ENCODE measurements at regions not wholly inside any gene's neighbourhood (a gene's known extent, or its start where the extent isn't known, plus 50 kb on each side); places are given as distances from the start of the nearest gene placed in this dataset.

GRCh38 chr6:102438171-102438570 lies 1044.7 kb downstream of the GRIK2 start:
- H3K27me3 ChIP-seq (ENCODE audit: control insufficient read depth in 4 of 4, insufficient read depth in 4 of 4, low read length in 3 of 4), result no peaks in the 10 kb centered on the region
- H3K27ac ChIP-seq (ENCODE audit: low read depth in 1 of 2, low read length in 2 of 2), result no peak overlapping the region
- no peaks in the 10 kb centered on the region for H3K9me3 ChIP-seq (ENCODE audit: control insufficient read depth in 4 of 4, low read length in 3 of 4)
- H3K4me3 ChIP-seq (ENCODE audit: low read depth in 1 of 3, low read length in 3 of 3), result no peak overlapping the region
- no peak overlapping the region for H3K9ac ChIP-seq (ENCODE audit: low read depth in 1 of 2, low read length in 2 of 2)
- 70% methylated on average over 1 of the region's 1 CpG for WGBS
- no peak for DNase-seq (ENCODE audit: low spot score)
- H3K4me1 ChIP-seq (ENCODE audit: control insufficient read depth in 4 of 4, insufficient read depth in 4 of 4, low read length in 3 of 4), result no peaks in the 10 kb centered on the region
- TF ChIP-seq MAX (IDR thresholded peaks at IDR 0.05), result no peak
- no peak for TF ChIP-seq ATF3 (IDR thresholded peaks at IDR 0.05)
- no peak for TF ChIP-seq RXRA (IDR thresholded peaks at IDR 0.05)
- no peak for TF ChIP-seq HNF4A (conservative IDR thresholded peaks at IDR 0.05)
- no peak for TF ChIP-seq JUND (IDR thresholded peaks at IDR 0.05)
- no peak for TF ChIP-seq TAF1 (conservative IDR thresholded peaks at IDR 0.05)
- no peak for TF ChIP-seq HNF4G (IDR thresholded peaks at IDR 0.05)
- no peaks in the 10 kb centered on the region for H3K36me3 ChIP-seq (ENCODE audit: control insufficient read depth in 4 of 4, insufficient read depth in 3 of 4, low read depth in 1 of 4, low read length in 3 of 4)

GRCh38 chr6:102417368-102417998 lies 1024.0 kb downstream of the GRIK2 start:
- Histone ChIP-seq H3K4me1 (ENCODE audit: control insufficient read depth in 4 of 4, insufficient read depth in 4 of 4, low read length in 3 of 4) (no peaks in the 10 kb centered on the region), H3K27me3 (ENCODE audit: control insufficient read depth in 4 of 4, insufficient read depth in 4 of 4, low read length in 3 of 4) (no peaks in the 10 kb centered on the region), H3K9ac (ENCODE audit: low read depth in 1 of 2, low read length in 2 of 2) (no peak overlapping the region), H3K9me3 (ENCODE audit: control insufficient read depth in 4 of 4, low read length in 3 of 4) (peaks cover 0 to 3% (median 0%) of the 10 kb centered on the region in 4 donors), H3K27ac (ENCODE audit: low read depth in 1 of 2, low read length in 2 of 2) (no peak overlapping the region), H3K36me3 (ENCODE audit: control insufficient read depth in 4 of 4, insufficient read depth in 3 of 4, low read depth in 1 of 4, low read length in 3 of 4) (no peaks in the 10 kb centered on the region), H3K4me3 (ENCODE audit: low read depth in 1 of 3, low read length in 3 of 3) (no peak overlapping the region)
- no peak for TF ChIP-seq GABPA (IDR thresholded peaks at IDR 0.05 in 1 of 2, conservative IDR thresholded peaks at IDR 0.05 in 1 of 2)
- no peak for TF ChIP-seq ZBTB33 (IDR thresholded peaks at IDR 0.05)
- no peak for TF ChIP-seq SP1 (IDR thresholded peaks at IDR 0.05)
- no peak for TF ChIP-seq TAF1 (conservative IDR thresholded peaks at IDR 0.05)
- TF ChIP-seq EGR1 (IDR thresholded peaks at IDR 0.05; ENCODE audit: low read depth in 2 of 2), result no peak
- TF ChIP-seq RXRA (IDR thresholded peaks at IDR 0.05), result no peak
- TF ChIP-seq RAD21 (IDR thresholded peaks at IDR 0.05), result no peak
- no peak for TF ChIP-seq FOXA1 (IDR thresholded peaks at IDR 0.05)
- TF ChIP-seq HNF4A (conservative IDR thresholded peaks at IDR 0.05), result no peak
- TF ChIP-seq YY1 (IDR thresholded peaks at IDR 0.05), result no peak
- no peak for TF ChIP-seq REST (IDR thresholded peaks at IDR 0.05)
- TF ChIP-seq HNF4G (IDR thresholded peaks at IDR 0.05), result no peak
- TF ChIP-seq MAX (IDR thresholded peaks at IDR 0.05), result no peak
- TF ChIP-seq NR2F2 (IDR thresholded peaks at IDR 0.05), result no peak
- no peak for TF ChIP-seq CTCF (IDR thresholded peaks at IDR 0.05; ENCODE audit: low read depth, low read length, missing input control)
- TF ChIP-seq JUND (IDR thresholded peaks at IDR 0.05), result no peak
- TF ChIP-seq FOXA2 (IDR thresholded peaks at IDR 0.05), result no peak
- no peak for TF ChIP-seq ATF3 (IDR thresholded peaks at IDR 0.05)
- whole genome bisulfite sequencing, result 51% methylated on average over 4 of the region's 4 CpGs
- no peak for DNase-seq (ENCODE audit: low spot score)

Data from liver (tissue), 8 donors.